ENCODE measurements at regions not wholly inside any gene's neighbourhood (a gene's known extent, or its start where the extent isn't known, plus 50 kb on each side); places are given as distances from the start of the nearest gene placed in this dataset.

DNA sequence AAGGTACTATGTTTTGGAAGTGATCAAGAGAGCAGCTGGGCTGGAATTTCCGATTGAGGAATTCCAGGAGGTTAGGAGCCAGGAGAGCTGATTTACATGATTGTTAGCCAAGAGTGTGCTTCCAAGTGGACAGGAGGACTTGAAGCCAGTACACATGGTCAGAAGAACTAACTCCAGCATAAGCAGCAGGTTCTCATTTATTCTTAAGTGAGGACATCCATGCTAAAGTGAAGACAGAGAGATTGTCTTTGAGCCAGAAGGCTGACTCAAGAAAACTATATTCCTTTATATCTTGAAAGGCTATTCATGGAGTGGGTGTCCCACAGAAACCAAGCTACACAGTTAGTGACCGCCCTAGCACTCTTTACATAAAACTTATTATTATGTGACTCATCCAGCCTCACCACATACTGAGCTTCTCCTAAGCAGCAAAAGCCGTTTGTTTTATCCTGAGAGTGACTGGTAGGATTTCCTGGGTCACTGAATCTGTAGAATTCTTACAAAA lies 56.7 kb upstream of the SEMA3A start:
- TF ChIP-seq EZH2phosphoT487 (IDR thresholded peaks at IDR 0.05; ENCODE audit: low read length) (no peak), EZH2 (optimal IDR thresholded peaks at IDR 0.05; ENCODE audit: low read depth, low read length) (no peak)

Data from MM.1S (cell line).